AG09309 (cell line): ENCODE measurements at regions not wholly inside any gene's neighbourhood (a gene's known extent, or its start where the extent isn't known, plus 50 kb on each side); places are given as distances from the start of the nearest gene placed in this dataset.
"Not testable (repeated sequence)": the region's sequence is repeated elsewhere in the genome, so short reads cannot be mapped to it uniquely, and the experiment has no call there.

Experiments used
- DNase-seq: peaks from one replicate; pipeline ENCODE4 v3.0.0-alpha.2; 2010; ENCODE audit warnings: low read depth
- H3K4me3 ChIP-seq: 2 replicates; pipeline ENCODE4 v1.5.1; 2011; ENCODE audit warnings: mild to moderate bottlenecking, low read depth, low read length, moderate library complexity; ENCODE audit not compliant: control insufficient read depth
- TF ChIP-seq, protein P1 (sequence below): IDR thresholded peaks from 2 replicates; pipeline ENCODE4 v1.5.1; 2011; ENCODE audit warnings: mild to moderate bottlenecking, low read depth, low read length, inconsistent platforms; ENCODE audit not compliant: insufficient read depth, control insufficient read depth; ENCODE audit errors: missing control alignments

DNA sequence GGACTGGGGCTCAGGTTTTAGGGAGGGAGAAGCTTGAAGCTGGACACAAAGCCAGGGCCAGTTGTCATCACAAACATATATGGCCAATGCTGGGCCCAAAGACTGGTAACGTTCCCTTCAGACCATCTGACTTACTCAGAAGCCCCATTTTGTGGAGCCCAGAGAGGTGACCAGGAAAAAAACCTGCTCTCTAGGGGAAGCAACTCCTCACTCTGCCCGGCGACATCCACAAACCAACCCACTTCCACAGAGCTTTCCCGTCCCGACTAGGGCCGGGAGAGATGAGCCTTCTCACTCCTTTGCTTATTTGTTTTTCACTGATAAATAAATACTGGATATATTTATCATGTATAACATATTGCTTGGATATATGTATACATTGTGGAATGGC lies 180.9 kb upstream of the RTL1 start:
- H3K4me3 ChIP-seq, result no peak overlapping the region
- TF ChIP-seq, protein P1, sequence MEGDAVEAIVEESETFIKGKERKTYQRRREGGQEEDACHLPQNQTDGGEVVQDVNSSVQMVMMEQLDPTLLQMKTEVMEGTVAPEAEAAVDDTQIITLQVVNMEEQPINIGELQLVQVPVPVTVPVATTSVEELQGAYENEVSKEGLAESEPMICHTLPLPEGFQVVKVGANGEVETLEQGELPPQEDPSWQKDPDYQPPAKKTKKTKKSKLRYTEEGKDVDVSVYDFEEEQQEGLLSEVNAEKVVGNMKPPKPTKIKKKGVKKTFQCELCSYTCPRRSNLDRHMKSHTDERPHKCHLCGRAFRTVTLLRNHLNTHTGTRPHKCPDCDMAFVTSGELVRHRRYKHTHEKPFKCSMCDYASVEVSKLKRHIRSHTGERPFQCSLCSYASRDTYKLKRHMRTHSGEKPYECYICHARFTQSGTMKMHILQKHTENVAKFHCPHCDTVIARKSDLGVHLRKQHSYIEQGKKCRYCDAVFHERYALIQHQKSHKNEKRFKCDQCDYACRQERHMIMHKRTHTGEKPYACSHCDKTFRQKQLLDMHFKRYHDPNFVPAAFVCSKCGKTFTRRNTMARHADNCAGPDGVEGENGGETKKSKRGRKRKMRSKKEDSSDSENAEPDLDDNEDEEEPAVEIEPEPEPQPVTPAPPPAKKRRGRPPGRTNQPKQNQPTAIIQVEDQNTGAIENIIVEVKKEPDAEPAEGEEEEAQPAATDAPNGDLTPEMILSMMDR, result no peak
- no peak for DNase-seq

DNA sequence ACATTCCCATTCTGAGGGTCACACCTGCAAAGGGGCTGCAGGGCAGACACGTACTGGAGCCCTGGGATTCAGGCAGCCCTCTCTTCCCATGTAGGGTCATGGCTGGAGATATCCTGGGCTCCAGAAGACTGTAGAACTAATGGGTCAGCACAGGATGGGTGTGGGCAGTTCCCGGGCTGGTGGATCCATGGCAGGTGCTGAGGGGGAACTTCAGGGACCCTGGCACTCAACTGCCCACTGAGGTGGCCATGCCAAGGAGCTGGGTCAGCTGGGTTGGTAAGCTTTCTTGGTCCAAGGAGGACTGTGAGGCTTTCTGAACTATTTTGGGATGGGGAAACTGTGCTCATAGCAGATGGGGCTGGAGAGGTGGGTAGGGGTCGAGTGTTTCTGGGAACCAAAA lies 183.4 kb upstream of the RTL1 start:
- H3K4me3 ChIP-seq, result no peak overlapping the region
- TF ChIP-seq, protein P1, result no peak
- DNase-seq, result no peak

GRCh38 chr14:101087614-101088394 lies 184.3 kb upstream of the RTL1 start:
- H3K4me3 ChIP-seq, result no peak overlapping the region
- DNase-seq, result peak; percentile 57
- TF ChIP-seq, protein P1, result no peak

- H3K4me3 ChIP-seq, result no peak overlapping the region
- DNase-seq, result no peak
- TF ChIP-seq, protein P1, result no peak
Observed at GRCh38 chr14:101088395-101088667, 184.8 kb upstream of the RTL1 start.

- H3K4me3 ChIP-seq, result no peak overlapping the region
- TF ChIP-seq, protein P1, result no peak
- no peak for DNase-seq
Observed at GRCh38 chr14:101088714-101089113, 185.2 kb upstream of the RTL1 start.

DNA sequence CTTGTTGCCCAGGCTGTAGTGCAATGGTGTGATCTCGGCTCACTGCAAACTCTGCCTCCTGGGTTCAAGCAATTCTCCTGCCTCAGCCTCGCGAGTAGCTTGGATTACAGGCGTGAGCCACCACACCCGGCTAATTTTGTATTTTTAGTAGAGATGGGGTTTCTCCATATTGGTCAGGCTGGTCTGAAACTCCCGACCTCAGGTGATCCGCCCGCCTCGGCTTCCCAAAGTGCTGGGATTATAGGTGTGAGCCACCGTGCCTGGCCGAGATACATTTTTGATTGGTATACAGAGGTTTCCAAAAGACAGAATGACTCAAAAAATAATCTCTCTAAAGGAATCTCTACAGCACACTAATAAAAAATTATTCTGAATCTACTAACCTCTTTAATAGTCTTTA lies 187.0 kb upstream of the RTL1 start:
- H3K4me3 ChIP-seq, DNase-seq: not testable (repeated sequence)

DNA sequence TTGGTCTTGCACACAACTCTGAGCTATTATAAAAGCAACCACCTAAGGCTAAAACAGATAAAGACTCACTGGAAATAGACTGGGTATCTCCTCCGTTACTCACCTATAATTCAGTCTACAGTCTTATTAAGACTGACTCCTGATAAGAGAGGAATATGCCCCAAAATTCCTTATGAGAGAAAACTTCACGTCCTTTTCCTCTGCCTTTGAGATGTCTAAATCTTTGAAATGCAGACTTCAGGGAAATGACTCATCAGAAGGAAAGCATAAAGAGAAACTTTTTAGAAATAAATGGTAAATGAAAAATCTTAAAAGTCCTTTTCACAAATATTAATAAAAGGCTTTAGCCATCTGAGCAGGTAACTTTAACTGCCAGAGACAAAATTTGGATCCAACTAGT lies 187.5 kb upstream of the RTL1 start:
- TF ChIP-seq, protein P1, result no peak
- no peak overlapping the region for H3K4me3 ChIP-seq
- no peak for DNase-seq

DNA sequence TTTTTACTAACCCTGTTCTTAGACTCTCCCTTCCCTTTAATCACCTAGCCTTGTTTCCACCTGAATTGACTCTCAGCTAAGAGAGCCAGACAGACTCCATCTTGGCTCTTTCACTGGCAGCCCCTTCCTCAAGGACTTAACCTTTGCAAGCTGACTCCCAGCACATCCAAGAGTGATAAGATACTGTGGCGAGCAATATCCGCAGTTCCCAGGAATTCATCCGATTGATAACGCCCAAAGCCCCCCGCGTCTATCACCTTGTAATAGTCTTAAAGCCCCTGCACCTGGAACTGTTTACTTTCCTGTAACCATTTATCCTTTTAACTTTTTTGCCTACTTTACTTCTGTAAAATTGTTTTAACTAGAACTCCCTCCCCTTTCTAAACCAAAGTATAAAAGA lies 191.4 kb upstream of the RTL1 start:
- DNase-seq, H3K4me3 ChIP-seq: not testable (repeated sequence)
